ENCODE measurements at regions not wholly inside any gene's neighbourhood (a gene's known extent, or its start where the extent isn't known, plus 50 kb on each side); places are given as distances from the start of the nearest gene placed in this dataset.

GRCh38 chr7:41538810-41539724 lies 163.8 kb downstream of the INHBA start:
- no peak overlapping the region for H3K4me3 ChIP-seq (ENCODE audit: low read depth, low read length)
- TF ChIP-seq CTCF (IDR thresholded peaks at IDR 0.05; ENCODE audit: low read depth, low read length) (no peak), POLR2A (IDR thresholded peaks at IDR 0.05; ENCODE audit: extremely low read depth, insufficient read length) (no peak), MAX (IDR thresholded peaks at IDR 0.05; ENCODE audit: low read depth, low read length) (no peak), MYC (IDR thresholded peaks at IDR 0.05; ENCODE audit: low read depth, low read length) (no peak)

GRCh38 chr7:41536873-41537665 lies 165.8 kb downstream of the INHBA start:
- H3K4me3 ChIP-seq (ENCODE audit: low read depth, low read length): no peak overlapping the region
- TF ChIP-seq MAX (IDR thresholded peaks at IDR 0.05; ENCODE audit: low read depth, low read length) (no peak), POLR2A (IDR thresholded peaks at IDR 0.05; ENCODE audit: extremely low read depth, insufficient read length) (no peak), MYC (IDR thresholded peaks at IDR 0.05; ENCODE audit: low read depth, low read length) (no peak), CTCF (IDR thresholded peaks at IDR 0.05; ENCODE audit: low read depth, low read length) (no peak)
- DNase-seq (ENCODE audit: low read depth): no peak

More at GRCh38 chr7:41538810-41539724, 163.8 kb downstream of the INHBA start:
- DNase-seq (ENCODE audit: low read depth): no peak

GRCh38 chr7:41536122-41536872 lies 166.6 kb downstream of the INHBA start:
- no peak for DNase-seq (ENCODE audit: low read depth)
- no peak for TF ChIP-seq CTCF (IDR thresholded peaks at IDR 0.05; ENCODE audit: low read depth, low read length)
- no peak for TF ChIP-seq POLR2A (IDR thresholded peaks at IDR 0.05; ENCODE audit: extremely low read depth, insufficient read length)
- TF ChIP-seq MAX (IDR thresholded peaks at IDR 0.05; ENCODE audit: low read depth, low read length): no peak
- no peak for TF ChIP-seq MYC (IDR thresholded peaks at IDR 0.05; ENCODE audit: low read depth, low read length)
- H3K4me3 ChIP-seq (ENCODE audit: low read depth, low read length): no peak overlapping the region

- no peak for DNase-seq (ENCODE audit: low read depth)
- no peak overlapping the region for H3K4me3 ChIP-seq (ENCODE audit: low read depth, low read length)
- TF ChIP-seq MYC (IDR thresholded peaks at IDR 0.05; ENCODE audit: low read depth, low read length): no peak
- no peak for TF ChIP-seq MAX (IDR thresholded peaks at IDR 0.05; ENCODE audit: low read depth, low read length)
- TF ChIP-seq CTCF (IDR thresholded peaks at IDR 0.05; ENCODE audit: low read depth, low read length): no peak
- no peak for TF ChIP-seq POLR2A (IDR thresholded peaks at IDR 0.05; ENCODE audit: extremely low read depth, insufficient read length)
Measured at GRCh38 chr7:41529831-41530230, 173.1 kb downstream of the INHBA start.

- TF ChIP-seq MAX (IDR thresholded peaks at IDR 0.05; ENCODE audit: low read depth, low read length): no peak
- TF ChIP-seq POLR2A (IDR thresholded peaks at IDR 0.05; ENCODE audit: extremely low read depth, insufficient read length): no peak
- no peak for TF ChIP-seq CTCF (IDR thresholded peaks at IDR 0.05; ENCODE audit: low read depth, low read length)
- TF ChIP-seq MYC (IDR thresholded peaks at IDR 0.05; ENCODE audit: low read depth, low read length): no peak
- H3K4me3 ChIP-seq (ENCODE audit: low read depth, low read length): no peak overlapping the region
- DNase-seq (ENCODE audit: low read depth): no peak
Measured at GRCh38 chr7:41524876-41525275, 178.0 kb downstream of the INHBA start.
